Fibroblast of mammary gland (primary cell): ENCODE measurements at regions not wholly inside any gene's neighbourhood (a gene's known extent, or its start where the extent isn't known, plus 50 kb on each side); places are given as distances from the start of the nearest gene placed in this dataset.
A peak's percentile ranks its signal among the peaks of the same experiment; 100 is the strongest.
"Not testable (repeated sequence)": the region's sequence is repeated elsewhere in the genome, so short reads cannot be mapped to it uniquely, and the experiment has no call there.

Experiments used
- DNase-seq: peaks from one replicate; pipeline ENCODE4 v3.0.0-alpha.2; 2010; ENCODE audit warnings: low read depth
- H3K4me3 ChIP-seq: 2 replicates; pipeline ENCODE4 v1.5.1; 2011; ENCODE audit warnings: low read depth, mild to moderate bottlenecking, low read length, moderate library complexity; ENCODE audit not compliant: control insufficient read depth
- TF ChIP-seq, protein P1 (sequence below): conservative IDR thresholded peaks from 2 replicates; pipeline ENCODE4 v1.5.1; 2011; ENCODE audit warnings: low read depth, low read length, inconsistent platforms; ENCODE audit not compliant: control insufficient read depth, insufficient read depth

DNA sequence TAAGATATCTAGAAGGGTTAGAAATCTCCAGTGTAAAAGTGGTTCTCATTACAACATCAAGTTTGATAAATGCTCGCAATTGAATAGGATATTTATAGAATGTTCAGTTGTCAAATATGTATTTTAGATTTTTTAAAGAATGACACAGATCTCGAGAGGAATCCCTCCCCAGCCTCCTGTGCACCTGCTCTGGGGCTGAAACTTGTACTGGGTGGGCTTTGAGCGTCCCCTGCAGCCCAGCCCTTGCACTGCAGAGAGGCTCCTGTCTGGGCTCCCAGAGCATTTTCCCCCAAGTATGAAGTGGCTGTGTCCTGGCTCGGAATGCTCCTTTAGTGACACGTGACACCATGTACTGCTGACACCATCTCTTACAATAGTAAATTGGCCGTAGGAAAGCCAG lies 499.6 kb downstream of the TMEM121 start:
- no peak overlapping the region for H3K4me3 ChIP-seq
- TF ChIP-seq, protein P1, sequence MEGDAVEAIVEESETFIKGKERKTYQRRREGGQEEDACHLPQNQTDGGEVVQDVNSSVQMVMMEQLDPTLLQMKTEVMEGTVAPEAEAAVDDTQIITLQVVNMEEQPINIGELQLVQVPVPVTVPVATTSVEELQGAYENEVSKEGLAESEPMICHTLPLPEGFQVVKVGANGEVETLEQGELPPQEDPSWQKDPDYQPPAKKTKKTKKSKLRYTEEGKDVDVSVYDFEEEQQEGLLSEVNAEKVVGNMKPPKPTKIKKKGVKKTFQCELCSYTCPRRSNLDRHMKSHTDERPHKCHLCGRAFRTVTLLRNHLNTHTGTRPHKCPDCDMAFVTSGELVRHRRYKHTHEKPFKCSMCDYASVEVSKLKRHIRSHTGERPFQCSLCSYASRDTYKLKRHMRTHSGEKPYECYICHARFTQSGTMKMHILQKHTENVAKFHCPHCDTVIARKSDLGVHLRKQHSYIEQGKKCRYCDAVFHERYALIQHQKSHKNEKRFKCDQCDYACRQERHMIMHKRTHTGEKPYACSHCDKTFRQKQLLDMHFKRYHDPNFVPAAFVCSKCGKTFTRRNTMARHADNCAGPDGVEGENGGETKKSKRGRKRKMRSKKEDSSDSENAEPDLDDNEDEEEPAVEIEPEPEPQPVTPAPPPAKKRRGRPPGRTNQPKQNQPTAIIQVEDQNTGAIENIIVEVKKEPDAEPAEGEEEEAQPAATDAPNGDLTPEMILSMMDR, result no peak
- DNase-seq, result no peak

DNA sequence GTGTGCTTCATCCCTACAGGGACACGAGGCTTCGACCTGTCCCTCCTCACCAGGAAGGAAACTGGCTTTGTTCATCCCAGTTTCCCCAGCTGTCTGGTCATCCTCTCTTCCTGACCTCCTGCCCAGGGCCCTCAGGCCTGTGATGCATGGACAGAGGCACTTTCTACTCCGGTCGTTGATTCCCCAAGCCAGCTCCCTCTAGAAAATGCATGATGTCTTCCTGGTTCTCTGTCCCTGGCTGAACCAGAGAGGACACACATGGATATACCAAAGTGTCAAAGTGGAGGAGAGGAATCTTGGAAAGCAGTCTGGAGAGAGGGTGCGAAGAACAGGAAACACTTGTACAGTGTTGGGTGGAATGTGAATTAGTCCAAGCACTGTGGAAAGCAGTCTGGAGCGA lies 501.4 kb downstream of the TMEM121 start:
- DNase-seq, H3K4me3 ChIP-seq: not testable (repeated sequence)

DNA sequence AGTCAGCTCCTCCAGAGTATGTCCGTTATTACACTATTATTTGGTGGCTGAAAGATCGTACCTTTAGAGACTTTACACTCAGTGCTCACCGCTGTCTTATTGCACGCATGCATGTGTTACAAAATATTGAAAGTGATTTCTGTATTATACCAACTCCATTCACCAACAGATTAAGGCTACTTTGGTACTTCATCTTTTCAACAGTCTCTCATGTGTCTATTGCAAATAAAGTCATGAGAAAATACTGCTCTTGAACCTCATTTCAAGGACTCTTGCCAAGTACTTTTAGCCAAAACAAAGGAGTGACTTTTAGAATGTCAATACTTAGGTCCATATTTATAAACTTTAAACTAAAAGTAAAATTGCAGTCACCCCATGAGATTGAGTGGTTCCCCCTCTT lies 503.6 kb downstream of the TMEM121 start:
- H3K4me3 ChIP-seq, result no peak overlapping the region
- TF ChIP-seq, protein P1, result no peak
- no peak for DNase-seq

DNA sequence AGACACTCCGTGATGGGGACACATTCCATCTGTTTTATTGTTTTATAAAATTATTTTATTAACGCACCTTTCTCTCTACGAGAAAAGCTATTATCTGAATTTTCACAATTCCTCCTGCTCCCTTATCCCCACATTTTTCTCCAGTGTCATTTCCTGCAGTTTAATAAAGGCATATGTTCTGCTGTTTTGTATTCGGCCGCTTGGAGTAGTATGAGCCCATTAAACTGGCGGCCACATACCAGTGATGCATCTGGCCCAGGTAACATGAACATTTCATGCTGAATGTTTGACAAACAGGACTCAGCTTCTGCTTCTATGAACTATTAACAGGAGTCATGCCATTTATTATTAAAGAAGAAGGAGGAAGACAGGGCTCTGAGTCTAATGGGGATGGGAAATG lies 511.0 kb downstream of the TMEM121 start:
- TF ChIP-seq, protein P1, result no peak
- no peak for DNase-seq
- no peak overlapping the region for H3K4me3 ChIP-seq

DNA sequence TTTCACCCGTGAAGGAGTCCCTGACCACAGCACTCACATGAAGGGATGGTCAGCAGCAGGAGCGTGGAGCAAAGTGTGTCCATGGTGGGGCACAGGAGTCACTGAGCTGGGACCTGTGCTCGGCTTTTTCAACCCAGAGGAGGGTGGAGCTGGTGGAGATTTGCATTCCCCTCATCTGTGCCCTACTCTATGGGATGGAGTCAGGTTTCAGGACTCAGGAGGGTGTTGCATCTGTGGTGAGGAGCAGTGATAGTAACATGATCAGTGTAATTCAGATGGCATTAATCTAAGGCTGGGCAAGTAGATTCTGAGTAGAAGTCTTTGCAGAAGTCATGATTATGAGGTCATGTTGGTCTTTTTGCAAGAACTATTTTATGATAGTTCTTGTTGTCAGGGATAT lies 511.9 kb downstream of the TMEM121 start:
- TF ChIP-seq, protein P1, result no peak
- no peak overlapping the region for H3K4me3 ChIP-seq
- DNase-seq, result no peak

DNA sequence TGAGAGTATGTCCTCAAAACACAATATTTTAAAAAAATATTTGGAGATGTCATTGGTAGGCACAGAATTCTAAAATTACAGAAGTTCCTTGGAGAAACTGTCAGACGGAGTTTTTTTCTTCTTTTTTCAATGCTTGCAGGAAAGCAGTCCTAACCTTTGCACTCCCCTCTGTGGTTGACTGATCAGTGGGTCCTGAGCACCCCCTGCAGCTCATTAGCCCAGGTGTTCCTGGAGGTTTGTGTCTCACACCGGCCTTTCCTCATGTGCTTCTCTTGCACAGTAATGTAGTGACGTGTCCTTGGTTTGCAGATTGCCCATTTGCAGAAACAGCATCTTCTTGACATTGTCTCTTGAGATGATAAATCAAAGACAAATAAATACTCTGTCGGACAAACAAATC lies 513.0 kb downstream of the TMEM121 start:
- TF ChIP-seq, protein P1, result peak; percentile 12
- peak; percentile 2 for DNase-seq
- H3K4me3 ChIP-seq, result no peak overlapping the region

DNA sequence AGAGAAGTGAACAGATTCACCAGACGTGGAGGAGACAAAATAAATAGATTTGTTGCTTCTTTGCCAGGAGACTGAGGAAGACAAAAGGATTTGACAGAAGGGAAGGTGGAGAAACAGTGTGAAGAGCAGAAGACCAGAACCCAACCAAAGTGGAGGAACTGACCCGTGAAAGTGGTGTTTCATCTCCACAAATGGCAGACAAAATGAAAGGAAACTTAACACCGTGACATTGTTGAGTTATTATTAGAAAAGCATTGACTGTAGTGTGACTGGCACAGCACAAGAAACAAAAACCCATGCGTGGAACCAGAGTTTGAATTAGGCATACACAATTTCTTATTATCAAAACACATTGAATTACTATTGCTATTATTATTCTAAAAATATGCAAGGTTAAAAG lies 518.1 kb downstream of the TMEM121 start:
- no peak for DNase-seq
- H3K4me3 ChIP-seq, result no peak overlapping the region
- TF ChIP-seq, protein P1, result no peak
